ENCODE measurements at regions not wholly inside any gene's neighbourhood (a gene's known extent, or its start where the extent isn't known, plus 50 kb on each side); places are given as distances from the start of the nearest gene placed in this dataset.
"Not testable (repeated sequence)": the region's sequence is repeated elsewhere in the genome, so short reads cannot be mapped to it uniquely, and the experiment has no call there.

DNA sequence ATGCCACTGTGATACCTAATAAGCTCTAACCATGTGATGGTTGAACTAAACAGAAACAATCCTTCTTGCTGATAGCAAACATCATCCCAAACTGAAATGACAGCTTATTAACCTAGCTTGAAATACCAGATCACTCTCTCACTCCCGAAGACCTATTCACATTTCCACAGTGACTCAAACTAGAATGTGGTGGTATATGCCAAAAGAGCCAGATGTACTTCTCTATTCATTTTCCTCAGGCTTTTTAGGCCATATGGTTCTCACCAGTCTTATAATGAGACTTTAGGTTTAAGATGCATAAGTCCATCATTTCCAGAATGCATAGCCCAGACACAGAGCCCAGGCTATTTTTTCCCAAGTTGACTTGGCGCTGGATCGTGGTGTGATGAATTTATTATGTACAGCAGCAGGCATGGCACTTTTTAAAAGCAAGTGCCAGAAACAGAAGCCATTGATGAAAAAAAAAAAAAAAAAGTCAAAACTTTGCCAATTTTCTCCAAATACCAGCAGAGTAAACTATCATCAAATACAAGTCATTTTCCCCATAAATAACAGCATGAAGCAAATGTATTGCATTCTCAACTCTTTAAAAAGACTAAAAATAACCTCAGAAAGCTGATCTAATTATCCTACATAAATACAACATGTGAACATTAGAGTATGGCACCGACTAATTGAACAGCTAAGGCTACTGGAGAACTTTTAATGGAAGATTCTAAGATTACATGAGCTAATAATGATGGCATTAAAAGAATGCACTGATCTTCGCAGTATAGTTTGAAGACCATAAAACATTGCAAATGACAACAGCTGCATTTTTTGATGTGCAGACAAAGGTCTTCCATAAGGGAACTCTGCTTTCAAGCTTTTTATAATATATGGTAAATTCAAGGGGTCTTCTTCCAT, 365.4 kb downstream of the LRRIQ3 start:
- no peak overlapping the region for H3K4me3 ChIP-seq (replicated peaks; ENCODE audit: low read depth, low read length)
- DNase-seq (ENCODE audit: low read depth): no peak
- no peak for TF ChIP-seq CTCF (IDR thresholded peaks at IDR 0.05; ENCODE audit: low read length, missing control alignments)

DNA sequence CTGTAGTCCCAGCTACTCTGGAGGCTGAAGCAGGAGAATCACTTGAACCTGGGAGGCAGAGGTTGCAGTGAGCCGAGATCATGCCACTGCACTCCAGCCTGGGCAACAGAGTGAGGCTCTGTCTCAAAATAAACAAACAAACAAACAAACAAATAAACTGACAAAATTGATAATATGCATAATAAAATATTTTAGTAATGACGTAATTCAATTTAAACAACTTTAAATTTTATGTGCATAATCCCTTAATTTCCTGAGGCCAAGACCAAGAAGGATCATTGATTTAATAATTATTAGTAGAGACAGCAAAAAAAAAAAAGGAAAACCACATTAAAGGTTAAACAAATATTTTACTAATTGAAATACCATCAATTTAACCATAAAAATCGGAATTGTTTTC, 370.7 kb downstream of the LRRIQ3 start:
- DNase-seq (ENCODE audit: low read depth); H3K4me3 ChIP-seq (replicated peaks; ENCODE audit: low read depth, low read length): not testable (repeated sequence)

- no peak for TF ChIP-seq CTCF (IDR thresholded peaks at IDR 0.05; ENCODE audit: low read length, missing control alignments)
- no peak for DNase-seq (ENCODE audit: low read depth)
- no peak overlapping the region for H3K4me3 ChIP-seq (replicated peaks; ENCODE audit: low read depth, low read length)
These were observed 373.9 kb downstream of the LRRIQ3 start for GRCh38 chr1:73824065-73824464.

DNA sequence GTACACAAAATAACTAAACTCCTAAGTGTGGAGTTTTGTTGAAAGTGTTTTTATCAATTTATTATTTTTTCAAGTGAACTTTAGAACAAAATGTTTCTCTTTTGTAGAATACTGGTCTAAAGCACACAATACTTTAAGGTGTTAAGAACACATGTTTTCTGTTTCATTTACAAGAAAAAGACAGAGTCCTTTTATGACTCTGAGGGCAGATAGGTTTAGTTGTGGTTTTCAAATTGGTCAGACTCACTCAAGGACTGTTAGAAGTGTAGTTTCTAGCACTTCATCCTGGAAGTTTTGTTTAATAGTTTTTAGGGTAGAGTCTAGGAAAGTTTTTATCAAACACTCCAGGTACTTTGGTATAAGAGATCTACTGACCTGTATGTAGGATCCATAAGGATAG, 376.5 kb downstream of the LRRIQ3 start:
- no peak for TF ChIP-seq CTCF (IDR thresholded peaks at IDR 0.05; ENCODE audit: low read length, missing control alignments)

GRCh38 chr1:73820843-73821242, 377.1 kb downstream of the LRRIQ3 start:
- H3K4me3 ChIP-seq (replicated peaks; ENCODE audit: low read depth, low read length): no peak overlapping the region
- TF ChIP-seq CTCF (IDR thresholded peaks at IDR 0.05; ENCODE audit: low read length, missing control alignments): no peak
- DNase-seq (ENCODE audit: low read depth): no peak

More for the DNA sequence above, 376.5 kb downstream of the LRRIQ3 start:
- H3K4me3 ChIP-seq (replicated peaks; ENCODE audit: low read depth, low read length): no peak overlapping the region
- no peak for DNase-seq (ENCODE audit: low read depth)

DNA sequence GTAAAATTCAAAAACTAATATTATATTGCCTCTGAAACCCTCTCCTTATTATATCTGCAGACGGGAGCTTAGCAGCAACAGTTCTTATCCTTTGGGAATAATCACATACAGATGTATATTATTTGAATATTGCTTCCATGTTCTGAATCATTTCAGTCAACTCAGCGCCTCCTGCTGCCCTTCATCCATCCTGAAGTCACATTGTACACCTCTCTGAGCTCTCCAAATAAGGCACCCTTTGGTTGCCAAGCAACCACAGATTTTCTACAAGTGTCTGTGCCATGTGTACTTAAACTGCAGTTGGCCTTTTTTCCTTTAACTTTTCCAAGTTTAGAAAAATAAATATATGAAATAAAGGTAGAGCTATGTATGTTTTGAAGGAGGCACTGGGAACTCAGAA, 384.3 kb downstream of the LRRIQ3 start:
- no peak overlapping the region for H3K4me3 ChIP-seq (replicated peaks; ENCODE audit: low read depth, low read length)
- no peak for TF ChIP-seq CTCF (IDR thresholded peaks at IDR 0.05; ENCODE audit: low read length, missing control alignments)
- no peak for DNase-seq (ENCODE audit: low read depth)

DNA sequence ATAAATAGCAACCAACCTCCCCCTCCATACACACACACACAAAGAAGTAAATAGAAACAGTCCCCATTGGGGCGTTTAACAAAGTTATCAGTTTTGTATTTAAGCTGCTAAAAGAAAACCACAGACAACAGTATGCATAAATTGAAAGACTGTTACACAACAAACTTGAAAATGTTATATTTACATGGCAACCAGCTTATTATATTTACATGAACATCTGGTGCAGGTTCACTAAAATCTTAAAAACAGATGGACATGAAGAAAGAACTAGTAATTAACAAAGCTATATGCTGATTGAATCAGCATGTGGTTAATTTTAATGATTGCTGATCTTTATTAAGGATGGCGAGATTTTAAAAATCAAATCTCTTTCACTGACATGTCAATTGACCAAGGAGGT, 384.7 kb downstream of the LRRIQ3 start:
- no peak overlapping the region for H3K4me3 ChIP-seq (replicated peaks; ENCODE audit: low read depth, low read length)
- no peak for TF ChIP-seq CTCF (IDR thresholded peaks at IDR 0.05; ENCODE audit: low read length, missing control alignments)
- DNase-seq (ENCODE audit: low read depth): no peak

All from fibroblast of pulmonary artery (primary cell).